ENCODE measurements at regions not wholly inside any gene's neighbourhood (a gene's known extent, or its start where the extent isn't known, plus 50 kb on each side); places are given as distances from the start of the nearest gene placed in this dataset.

GRCh38 chr12:127750076-127750840 is 516.7 kb upstream of the TMEM132C start:
- Mint-ChIP-seq H3K4me1 (ENCODE audit: low read depth) (no peaks in the 10 kb centered on the region), H3K4me3 (no peak overlapping the region), H3K36me3 (ENCODE audit: low read depth) (no peaks in the 10 kb centered on the region), H3K27ac (no peak overlapping the region), H3K9me3 (peaks cover 20% of the 10 kb centered on the region), H3K27me3 (ENCODE audit: insufficient read depth) (peaks cover 2% of the 10 kb centered on the region; the same call in 1 of the 2 replicates)
- TF ChIP-seq CTCF (IDR thresholded peaks at IDR 0.05), result no peak
- DNase-seq, result no peak

GRCh38 chr12:127752802-127753201 is 514.2 kb upstream of the TMEM132C start:
- H3K4me1 Mint-ChIP-seq (ENCODE audit: low read depth), result no peaks in the 10 kb centered on the region
- no peak overlapping the region for H3K4me3 Mint-ChIP-seq
- H3K27me3 Mint-ChIP-seq (ENCODE audit: insufficient read depth), result peaks cover 2% of the 10 kb centered on the region; the same call in 1 of the 2 replicates
- DNase-seq, result no peak
- TF ChIP-seq CTCF (IDR thresholded peaks at IDR 0.05), result no peak
- H3K36me3 Mint-ChIP-seq (ENCODE audit: low read depth), result no peaks in the 10 kb centered on the region
- peaks cover 38% of the 10 kb centered on the region for H3K9me3 Mint-ChIP-seq
- H3K27ac Mint-ChIP-seq, result no peak overlapping the region

- no peak for TF ChIP-seq CTCF (IDR thresholded peaks at IDR 0.05)
- H3K27me3 Mint-ChIP-seq (ENCODE audit: insufficient read depth), result peaks cover under 1% of the 10 kb centered on the region; the same call in 1 of the 2 replicates
- H3K4me1 Mint-ChIP-seq (ENCODE audit: low read depth), result no peaks in the 10 kb centered on the region
- no peak overlapping the region for H3K27ac Mint-ChIP-seq
- H3K4me3 Mint-ChIP-seq, result no peak overlapping the region
- H3K36me3 Mint-ChIP-seq (ENCODE audit: low read depth), result no peaks in the 10 kb centered on the region
- peaks cover 49% of the 10 kb centered on the region for H3K9me3 Mint-ChIP-seq
- no peak for DNase-seq
Measured at GRCh38 chr12:127760357-127760756, 506.6 kb upstream of the TMEM132C start.

- Mint-ChIP-seq H3K4me1 (ENCODE audit: low read depth) (no peaks in the 10 kb centered on the region), H3K27ac (no peak overlapping the region), H3K36me3 (ENCODE audit: low read depth) (no peaks in the 10 kb centered on the region), H3K9me3 (peaks cover 49% of the 10 kb centered on the region), H3K27me3 (ENCODE audit: insufficient read depth) (peaks cover 2% of the 10 kb centered on the region; the same call in 1 of the 2 replicates), H3K4me3 (no peak overlapping the region)
- TF ChIP-seq CTCF (IDR thresholded peaks at IDR 0.05), result no peak
- no peak for DNase-seq
Measured at GRCh38 chr12:127760996-127761395, 506.0 kb upstream of the TMEM132C start.

GRCh38 chr12:127761880-127762279 is 505.1 kb upstream of the TMEM132C start:
- Mint-ChIP-seq H3K27ac (no peak overlapping the region), H3K27me3 (ENCODE audit: insufficient read depth) (peaks cover 2% of the 10 kb centered on the region; the same call in 1 of the 2 replicates), H3K4me1 (ENCODE audit: low read depth) (no peaks in the 10 kb centered on the region), H3K9me3 (peaks cover 40% of the 10 kb centered on the region), H3K36me3 (ENCODE audit: low read depth) (no peaks in the 10 kb centered on the region), H3K4me3 (no peak overlapping the region)
- no peak for TF ChIP-seq CTCF (IDR thresholded peaks at IDR 0.05)
- no peak for DNase-seq
